ENCODE measurements at regions not wholly inside any gene's neighbourhood (a gene's known extent, or its start where the extent isn't known, plus 50 kb on each side); places are given as distances from the start of the nearest gene placed in this dataset.

DNA sequence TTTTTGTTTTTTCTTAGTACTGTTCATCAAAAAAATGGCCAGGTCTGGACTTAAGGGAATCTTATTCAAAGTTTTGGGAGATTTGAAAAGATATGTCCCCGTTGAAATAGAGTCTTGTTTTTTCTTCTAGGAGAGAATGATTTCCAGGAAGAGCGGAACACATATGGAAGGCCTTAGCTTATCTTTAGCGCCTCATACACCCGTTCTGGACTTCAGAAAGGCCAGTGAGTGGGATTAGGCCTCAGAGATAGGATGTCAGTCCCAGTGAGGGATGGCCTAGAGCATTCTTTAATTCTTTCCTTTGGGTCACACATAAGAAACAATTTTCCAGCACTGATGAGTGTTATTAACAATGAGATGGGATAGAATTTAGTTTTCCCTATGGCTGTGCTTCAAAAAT lies 54.5 kb upstream of the HAND2 start:
- TF ChIP-seq, protein P1, sequence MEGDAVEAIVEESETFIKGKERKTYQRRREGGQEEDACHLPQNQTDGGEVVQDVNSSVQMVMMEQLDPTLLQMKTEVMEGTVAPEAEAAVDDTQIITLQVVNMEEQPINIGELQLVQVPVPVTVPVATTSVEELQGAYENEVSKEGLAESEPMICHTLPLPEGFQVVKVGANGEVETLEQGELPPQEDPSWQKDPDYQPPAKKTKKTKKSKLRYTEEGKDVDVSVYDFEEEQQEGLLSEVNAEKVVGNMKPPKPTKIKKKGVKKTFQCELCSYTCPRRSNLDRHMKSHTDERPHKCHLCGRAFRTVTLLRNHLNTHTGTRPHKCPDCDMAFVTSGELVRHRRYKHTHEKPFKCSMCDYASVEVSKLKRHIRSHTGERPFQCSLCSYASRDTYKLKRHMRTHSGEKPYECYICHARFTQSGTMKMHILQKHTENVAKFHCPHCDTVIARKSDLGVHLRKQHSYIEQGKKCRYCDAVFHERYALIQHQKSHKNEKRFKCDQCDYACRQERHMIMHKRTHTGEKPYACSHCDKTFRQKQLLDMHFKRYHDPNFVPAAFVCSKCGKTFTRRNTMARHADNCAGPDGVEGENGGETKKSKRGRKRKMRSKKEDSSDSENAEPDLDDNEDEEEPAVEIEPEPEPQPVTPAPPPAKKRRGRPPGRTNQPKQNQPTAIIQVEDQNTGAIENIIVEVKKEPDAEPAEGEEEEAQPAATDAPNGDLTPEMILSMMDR (IDR thresholded peaks at IDR 0.05) = no peak
- TF ChIP-seq POLR2A (IDR thresholded peaks at IDR 0.05) (no peak), EP300 (IDR thresholded peaks at IDR 0.05) (no peak), POLR2AphosphoS5 (IDR thresholded peaks at IDR 0.05) (no peak)
- Histone ChIP-seq H3K36me3 (no peaks in the 10 kb centered on the region), H3K9me3 (no peaks in the 10 kb centered on the region), H3K4me1 (no peaks in the 10 kb centered on the region), H3K27me3 (no peaks in the 10 kb centered on the region), H3K4me3 (no peak overlapping the region), H3K27ac (no peak overlapping the region)
- DNase-seq (no peak), ATAC-seq (ENCODE audit: low FRiP score in 2 of 2) (no peak)
- 70 to 72% methylated on average over 4 of the region's 4 CpGs for WGBS, 2 donors
